Transverse colon (tissue), 4 donors: ENCODE measurements at regions not wholly inside any gene's neighbourhood (a gene's known extent, or its start where the extent isn't known, plus 50 kb on each side); places are given as distances from the start of the nearest gene placed in this dataset.

Source experiments
- DNase-seq: peaks from one replicate; pipeline ENCODE4 v3.0.0-alpha.2; 2019
- H3K27ac ChIP-seq, 4 donors: fragments of 200-600 bp; sonication (generic); 2 replicates each; pipeline ENCODE4 v1.5.1; 2016 to 2018; ENCODE audit warnings: inconsistent platforms in 4 of 4
- H3K27me3 ChIP-seq: fragments of 200-600 bp; sonication (generic); 2 replicates; pipeline ENCODE4 v1.5.1; 2017; ENCODE audit warnings: inconsistent platforms
- H3K36me3 ChIP-seq, 4 donors: fragments of 200-600 bp; sonication (generic); 2 replicates each; pipeline ENCODE4 v1.5.1; 2017 to 2019; ENCODE audit warnings: inconsistent platforms in 4 of 4
- H3K4me1 ChIP-seq, 4 donors: fragments of 200-600 bp; sonication (generic); 2 replicates each; pipeline ENCODE4 v1.5.1; 2017 to 2020; ENCODE audit warnings: inconsistent platforms in 4 of 4
- H3K4me3 ChIP-seq, 4 donors: fragments of 200-600 bp; sonication (generic); 1 replicate in 1 of 4; 2 replicates in 3 of 4; pipeline versions ENCODE4 v1.5.1 to v1.6.1; 2017 to 2019; ENCODE audit warnings: inconsistent platforms in 4 of 4
- H3K9me3 ChIP-seq, 2 donors: fragments of 200-600 bp; sonication (generic); 2 replicates each; pipeline ENCODE4 v1.5.1; 2017 to 2019; ENCODE audit warnings: inconsistent platforms in 2 of 2
- CTCF ChIP-seq, 5 experiments: fragments of 200-600 bp in 3 of 5; fragments of 450-650 bp in 2 of 5; sonication (generic) in 3 of 5; IDR thresholded peaks; 1 replicate in 2 of 5; 2 replicates in 3 of 5; pipeline ENCODE4 v1.5.1; 2016 to 2017; ENCODE audit warnings: antibody characterized with exemption in 5 of 5, inconsistent platforms in 3 of 5, mild to moderate bottlenecking in 2 of 5, moderate library complexity in 1 of 5
- EP300 ChIP-seq: sonication (generic); formaldehyde crosslinking; IDR thresholded peaks from one replicate; pipeline ENCODE4 v1.6.1; 2017; ENCODE audit warnings: antibody characterized with exemption, low read depth
- POLR2A ChIP-seq: fragments of 450-650 bp; IDR thresholded peaks from one replicate; pipeline ENCODE4 v1.6.1; 2016; ENCODE audit warnings: antibody characterized with exemption, mild to moderate bottlenecking, moderate library complexity
- POLR2AphosphoS5 ChIP-seq, 3 donors: sonication (generic); formaldehyde crosslinking; IDR thresholded peaks; one replicate each; pipeline ENCODE4 v1.6.1; 2016; ENCODE audit warnings: antibody characterized with exemption in 3 of 3
- WGBS, 2 donors: methylation state at CpG; one replicate each; pipeline ENCODE4 v1.1.5; 2018; ENCODE audit warnings: low coverage in 1 of 2; 5-methylcytosine and 5-hydroxymethylcytosine counted together
- in situ Hi-C, 4 donors: fragments of 200-750 bp; cut with MboI; loops; one replicate each; pipeline versions ENCODE4 v1.15.0 to v1.15.1; 2017; ENCODE audit warnings: low sequenced_read_pairs in 3 of 4, low pct_ligation_motif_present in 1 of 4, low pct_unique_long_range_greater_than_20kb in 1 of 4
- intact Hi-C: fragments of 100-400 bp; cut with DNase I; formaldehyde crosslinking; loops from one replicate; pipeline ENCODE4 v1.15.1; 2023; ENCODE audit warnings: low total_unique reads

- Histone ChIP-seq H3K27me3 (no peaks in the 10 kb centered on the region), H3K4me3 (no peak overlapping the region), H3K27ac (no peak overlapping the region), H3K4me1 (no peaks in the 10 kb centered on the region), H3K36me3 (no peaks in the 10 kb centered on the region), H3K9me3 (no peaks in the 10 kb centered on the region)
- intact Hi-C loops: no loop called here
- no peak for TF ChIP-seq POLR2AphosphoS5 (IDR thresholded peaks at IDR 0.05)
- no peak for TF ChIP-seq EP300
- no peak for TF ChIP-seq CTCF (IDR thresholded peaks at IDR 0.05)
- TF ChIP-seq POLR2A: no peak
- in situ Hi-C loops: no loop called here
- DNase-seq: no peak
- 79 to 80% methylated on average over 2 of the region's 2 CpGs for WGBS, 2 donors
Observed at GRCh38 chr17:70423562-70423961, 254.2 kb downstream of the KCNJ2 start.

- Histone ChIP-seq H3K9me3 (no peaks in the 10 kb centered on the region), H3K27me3 (no peaks in the 10 kb centered on the region), H3K4me3 (no peak overlapping the region), H3K27ac (no peak overlapping the region), H3K36me3 (no peaks in the 10 kb centered on the region), H3K4me1 (no peaks in the 10 kb centered on the region)
- DNase-seq: no peak
- in situ Hi-C loops (no loop called here), intact Hi-C loops (no loop called here)
- 75 to 90% methylated on average over 2 to 3 of the region's 3 CpGs for WGBS, 2 donors
- TF ChIP-seq CTCF (IDR thresholded peaks at IDR 0.05) (no peak), POLR2A (no peak), POLR2AphosphoS5 (IDR thresholded peaks at IDR 0.05) (no peak), EP300 (no peak)
Observed at GRCh38 chr17:70426752-70427151, 257.4 kb downstream of the KCNJ2 start.

DNA sequence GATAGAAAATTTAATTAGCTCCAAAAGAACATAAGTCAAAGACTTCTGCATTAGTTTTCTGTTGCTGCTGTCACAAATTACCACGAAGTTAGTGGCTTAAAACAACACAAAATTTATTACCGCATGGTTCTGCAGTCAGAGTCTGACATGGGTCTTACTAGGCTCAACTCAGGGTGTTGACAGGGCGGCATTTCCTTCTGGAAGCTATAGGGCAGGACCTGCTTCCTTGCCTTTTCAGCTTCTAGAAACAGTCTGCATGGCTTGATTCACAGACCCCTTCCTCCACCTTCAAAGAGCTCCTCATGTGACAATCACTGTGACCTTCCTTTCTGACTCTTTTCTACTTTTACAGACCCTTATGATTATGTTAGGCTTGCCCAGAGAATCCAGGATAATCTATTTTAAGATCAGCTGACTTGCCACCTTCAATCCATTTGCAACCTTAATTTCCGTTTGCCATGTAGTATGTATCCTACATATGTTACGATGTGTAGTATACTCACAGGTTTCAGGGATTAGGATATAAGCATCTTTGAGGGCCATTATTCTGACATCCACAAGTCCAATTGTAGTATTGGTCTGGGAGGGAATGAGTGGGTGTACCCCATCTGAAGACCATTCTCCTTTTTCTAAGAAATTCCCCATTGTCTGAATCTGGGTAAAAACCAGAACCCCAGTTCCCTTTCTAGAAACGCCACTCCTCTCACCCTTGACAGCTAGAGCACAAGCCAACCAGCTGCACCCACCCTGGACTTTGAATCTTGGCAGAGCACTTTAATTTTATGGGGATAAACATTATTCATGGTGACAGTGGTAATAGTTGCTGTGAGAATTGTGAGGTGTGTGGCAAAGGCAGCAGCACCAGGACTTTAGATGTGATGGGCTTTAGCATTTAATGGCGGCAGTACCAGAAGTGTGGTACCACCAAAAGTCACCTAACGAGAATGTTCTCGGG lies 265.5 kb downstream of the KCNJ2 start:
- peak overlapping the region; percentile 65 to 86 (median 75) for H3K27ac ChIP-seq

DNA sequence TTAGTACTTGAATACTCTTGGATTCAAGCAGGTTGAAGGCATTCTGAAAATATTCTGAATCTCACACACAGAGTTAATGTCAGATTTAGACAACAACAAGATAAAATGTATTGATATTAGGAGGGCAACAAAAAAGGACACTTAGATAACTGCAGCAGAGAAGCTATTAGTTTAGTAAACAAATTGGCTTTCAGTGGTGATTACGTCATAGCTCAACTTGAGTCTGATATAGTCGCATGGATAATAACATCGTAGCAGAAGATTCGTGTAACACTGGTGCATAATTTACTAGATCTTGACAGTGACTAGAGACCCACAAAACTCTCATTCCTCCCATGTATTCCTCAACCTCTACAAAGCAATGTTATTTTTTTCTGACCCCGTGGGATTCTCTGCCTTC lies 268.3 kb downstream of the KCNJ2 start:
- WGBS, 2 donors: 77 to 90% methylated on average over 4 to 5 of the region's 5 CpGs
- H3K27ac ChIP-seq: no peak overlapping the region
- H3K36me3 ChIP-seq: no peaks in the 10 kb centered on the region
- H3K4me1 ChIP-seq: peaks cover 0 to 17% (median 6%) of the 10 kb centered on the region in 4 donors
- intact Hi-C loops (no loop called here), in situ Hi-C loops (no loop called here)
- H3K9me3 ChIP-seq: no peaks in the 10 kb centered on the region
- DNase-seq: no peak
- H3K4me3 ChIP-seq: no peak overlapping the region
- no peaks in the 10 kb centered on the region for H3K27me3 ChIP-seq
- TF ChIP-seq CTCF (IDR thresholded peaks at IDR 0.05) (no peak), POLR2A (no peak), POLR2AphosphoS5 (IDR thresholded peaks at IDR 0.05) (no peak), EP300 (no peak)

More for the DNA sequence above, 265.5 kb downstream of the KCNJ2 start:
- peak; percentile 65 for DNase-seq
- H3K27me3 ChIP-seq: no peaks in the 10 kb centered on the region
- in situ Hi-C loops: no loop called here
- WGBS, 2 donors: 42 to 49% methylated on average over 7 to 9 of the region's 9 CpGs
- peaks cover 0 to 17% (median 6%) of the 10 kb centered on the region in 4 donors for H3K4me1 ChIP-seq
- no peak for TF ChIP-seq EP300
- TF ChIP-seq POLR2A: no peak
- TF ChIP-seq CTCF (IDR thresholded peaks at IDR 0.05): no peak
- H3K4me3 ChIP-seq: peak overlapping the region in 1 of 4 donors; percentile 16
- no peaks in the 10 kb centered on the region for H3K9me3 ChIP-seq
- intact Hi-C loops: no loop called here
- H3K36me3 ChIP-seq: no peaks in the 10 kb centered on the region
